ENCODE measurements at regions not wholly inside any gene's neighbourhood (a gene's known extent, or its start where the extent isn't known, plus 50 kb on each side); places are given as distances from the start of the nearest gene placed in this dataset.

- no peak overlapping the region for H3K9ac ChIP-seq (ENCODE audit: low read depth, low read length, poor library complexity, severe bottlenecking)
These were observed 96.3 kb downstream of the LSM5 start for GRCh38 chr7:32393861-32394260.

DNA sequence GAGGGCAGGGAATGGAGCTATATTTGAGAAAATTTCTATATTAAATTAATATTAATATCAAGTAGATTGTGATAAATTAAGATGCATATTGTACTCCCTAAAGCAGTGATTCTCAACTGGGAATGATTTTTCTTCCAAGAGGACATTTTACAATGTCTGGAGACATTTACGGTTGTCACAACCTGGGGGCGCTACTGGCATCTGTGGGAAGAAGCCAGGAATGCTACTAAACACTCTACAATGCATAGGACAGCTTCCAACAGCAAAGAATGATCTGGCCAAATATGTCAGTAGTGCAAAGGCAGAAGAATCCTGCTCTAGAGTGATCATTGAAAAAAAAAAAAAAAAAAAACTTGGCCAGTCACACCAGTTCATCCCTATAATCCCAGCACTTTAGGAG lies 100.0 kb downstream of the LSM5 start:
- H2AFZ ChIP-seq (ENCODE audit: low read length), result no peak overlapping the region
- H3K36me3 ChIP-seq (ENCODE audit: insufficient read depth, low read length), result no peaks in the 10 kb centered on the region
- no peaks in the 10 kb centered on the region for H3F3A ChIP-seq (ENCODE audit: low read depth)
- H3K9me2 ChIP-seq (replicated peaks; ENCODE audit: low read depth, low read length), result 0 out of 2 replicates have a peak, but pooled peaks cover 7% of the 10 kb centered on the region
- no peaks in the 10 kb centered on the region for H3K27me3 ChIP-seq (ENCODE audit: insufficient read depth, low read length, poor library complexity, severe bottlenecking)
- no peaks in the 10 kb centered on the region for H4K20me1 ChIP-seq (ENCODE audit: insufficient read depth, low read length, poor library complexity, severe bottlenecking)
- H3K9ac ChIP-seq (ENCODE audit: low read depth, low read length, poor library complexity, severe bottlenecking), result no peak overlapping the region
- no peaks in the 10 kb centered on the region for H3K4me1 ChIP-seq (ENCODE audit: insufficient read depth, low read length, poor library complexity, severe bottlenecking)
- no peaks in the 10 kb centered on the region for H3K9me3 ChIP-seq (ENCODE audit: insufficient read depth, low read depth, low read length)
- H3K79me2 ChIP-seq (ENCODE audit: insufficient read depth, low read length), result no peaks in the 10 kb centered on the region
- TF ChIP-seq, protein P1, sequence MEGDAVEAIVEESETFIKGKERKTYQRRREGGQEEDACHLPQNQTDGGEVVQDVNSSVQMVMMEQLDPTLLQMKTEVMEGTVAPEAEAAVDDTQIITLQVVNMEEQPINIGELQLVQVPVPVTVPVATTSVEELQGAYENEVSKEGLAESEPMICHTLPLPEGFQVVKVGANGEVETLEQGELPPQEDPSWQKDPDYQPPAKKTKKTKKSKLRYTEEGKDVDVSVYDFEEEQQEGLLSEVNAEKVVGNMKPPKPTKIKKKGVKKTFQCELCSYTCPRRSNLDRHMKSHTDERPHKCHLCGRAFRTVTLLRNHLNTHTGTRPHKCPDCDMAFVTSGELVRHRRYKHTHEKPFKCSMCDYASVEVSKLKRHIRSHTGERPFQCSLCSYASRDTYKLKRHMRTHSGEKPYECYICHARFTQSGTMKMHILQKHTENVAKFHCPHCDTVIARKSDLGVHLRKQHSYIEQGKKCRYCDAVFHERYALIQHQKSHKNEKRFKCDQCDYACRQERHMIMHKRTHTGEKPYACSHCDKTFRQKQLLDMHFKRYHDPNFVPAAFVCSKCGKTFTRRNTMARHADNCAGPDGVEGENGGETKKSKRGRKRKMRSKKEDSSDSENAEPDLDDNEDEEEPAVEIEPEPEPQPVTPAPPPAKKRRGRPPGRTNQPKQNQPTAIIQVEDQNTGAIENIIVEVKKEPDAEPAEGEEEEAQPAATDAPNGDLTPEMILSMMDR (conservative IDR thresholded peaks at IDR 0.05; ENCODE audit: low read length), result no peak
- TF ChIP-seq EZH2phosphoT487 (IDR thresholded peaks at IDR 0.05; ENCODE audit: borderline replicate concordance), result no peak
- no peak overlapping the region for H3K4me2 ChIP-seq (ENCODE audit: low read depth, low read length, poor library complexity, severe bottlenecking)
- H3K4me3 ChIP-seq (ENCODE audit: low read length, poor library complexity, severe bottlenecking), result no peak overlapping the region

More at GRCh38 chr7:32393861-32394260, 96.3 kb downstream of the LSM5 start:
- H3K4me2 ChIP-seq (ENCODE audit: low read depth, low read length, poor library complexity, severe bottlenecking), result no peak overlapping the region
- H3K9me3 ChIP-seq (ENCODE audit: insufficient read depth, low read depth, low read length), result no peaks in the 10 kb centered on the region
- H4K20me1 ChIP-seq (ENCODE audit: insufficient read depth, low read length, poor library complexity, severe bottlenecking), result no peaks in the 10 kb centered on the region
- no peaks in the 10 kb centered on the region for H3K36me3 ChIP-seq (ENCODE audit: insufficient read depth, low read length)
- H3K27me3 ChIP-seq (ENCODE audit: insufficient read depth, low read length, poor library complexity, severe bottlenecking), result no peaks in the 10 kb centered on the region
- H3K79me2 ChIP-seq (ENCODE audit: insufficient read depth, low read length), result no peaks in the 10 kb centered on the region
- no peak overlapping the region for H2AFZ ChIP-seq (ENCODE audit: low read length)
- TF ChIP-seq EZH2phosphoT487 (IDR thresholded peaks at IDR 0.05; ENCODE audit: borderline replicate concordance), result no peak
- TF ChIP-seq, protein P1 (conservative IDR thresholded peaks at IDR 0.05; ENCODE audit: low read length), result no peak
- no peaks in the 10 kb centered on the region for H3K4me1 ChIP-seq (ENCODE audit: insufficient read depth, low read length, poor library complexity, severe bottlenecking)
- H3K4me3 ChIP-seq (ENCODE audit: low read length, poor library complexity, severe bottlenecking), result no peak overlapping the region
- 0 out of 2 replicates have a peak, but pooled peaks cover 7% of the 10 kb centered on the region for H3K9me2 ChIP-seq (replicated peaks; ENCODE audit: low read depth, low read length)
- H3F3A ChIP-seq (ENCODE audit: low read depth), result no peaks in the 10 kb centered on the region

DNA sequence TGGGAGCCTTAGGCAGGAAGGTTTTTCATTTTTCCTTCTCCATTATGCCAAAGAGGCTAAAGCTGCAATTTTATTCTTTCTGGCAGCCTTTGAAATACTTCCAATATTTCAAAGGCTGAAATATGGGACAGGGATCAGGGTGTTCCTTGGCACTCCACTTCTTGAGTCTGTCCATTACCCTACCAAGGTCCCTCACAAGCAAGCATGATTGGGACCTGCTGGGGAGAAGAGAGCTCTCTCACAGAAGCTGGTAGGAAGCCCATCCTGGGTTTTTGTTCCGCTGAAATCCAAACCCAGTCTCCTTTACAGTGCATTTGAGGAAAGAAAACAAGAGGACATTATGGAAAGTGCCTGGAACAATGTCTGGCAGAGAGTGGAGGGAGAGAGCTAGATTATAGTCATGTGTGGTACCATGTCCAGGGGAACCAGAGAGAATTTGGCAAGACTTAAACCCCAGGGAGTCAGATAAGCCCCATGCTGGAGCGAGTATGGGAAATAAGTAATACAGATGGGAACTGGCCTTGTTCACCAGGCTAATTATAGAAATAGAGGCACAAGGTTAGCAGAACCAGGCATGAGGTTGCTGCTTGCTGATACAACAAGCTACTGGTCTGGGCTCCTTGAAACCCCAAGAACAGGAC lies 104.7 kb downstream of the LSM5 start:
- H3K79me2 ChIP-seq (ENCODE audit: insufficient read depth, low read length), result no peaks in the 10 kb centered on the region
- no peak for TF ChIP-seq EZH2phosphoT487 (IDR thresholded peaks at IDR 0.05; ENCODE audit: borderline replicate concordance)
- TF ChIP-seq, protein P1 (conservative IDR thresholded peaks at IDR 0.05; ENCODE audit: low read length), result no peak
- no peaks in the 10 kb centered on the region for H3K27me3 ChIP-seq (ENCODE audit: insufficient read depth, low read length, poor library complexity, severe bottlenecking)
- H3K9me2 ChIP-seq (replicated peaks; ENCODE audit: low read depth, low read length), result no peaks in the 10 kb centered on the region
- H3K4me1 ChIP-seq (ENCODE audit: insufficient read depth, low read length, poor library complexity, severe bottlenecking), result no peaks in the 10 kb centered on the region
- H3K36me3 ChIP-seq (ENCODE audit: insufficient read depth, low read length), result no peaks in the 10 kb centered on the region
- no peaks in the 10 kb centered on the region for H3F3A ChIP-seq (ENCODE audit: low read depth)
- no peak overlapping the region for H3K4me2 ChIP-seq (ENCODE audit: low read depth, low read length, poor library complexity, severe bottlenecking)
- H2AFZ ChIP-seq (ENCODE audit: low read length), result no peak overlapping the region
- no peaks in the 10 kb centered on the region for H3K9me3 ChIP-seq (ENCODE audit: insufficient read depth, low read depth, low read length)
- no peak overlapping the region for H3K4me3 ChIP-seq (ENCODE audit: low read length, poor library complexity, severe bottlenecking)
- H3K9ac ChIP-seq (ENCODE audit: low read depth, low read length, poor library complexity, severe bottlenecking), result no peak overlapping the region
- H4K20me1 ChIP-seq (ENCODE audit: insufficient read depth, low read length, poor library complexity, severe bottlenecking), result no peaks in the 10 kb centered on the region

Data from Loucy (cell line).